HG03378 (cell line): ENCODE measurements at regions not wholly inside any gene's neighbourhood (a gene's known extent, or its start where the extent isn't known, plus 50 kb on each side); places are given as distances from the start of the nearest gene placed in this dataset.
"Not testable (repeated sequence)": the region's sequence is repeated elsewhere in the genome, so short reads cannot be mapped to it uniquely, and the experiment has no call there.

Experiments used
- ATAC-seq: cut with Tn5 transposase; IDR thresholded peaks from one replicate; pipeline ENCODE4 v1.9.1; 2021; ENCODE audit warnings: mild to moderate bottlenecking, moderate library complexity; ENCODE audit not compliant: unreplicated experiment

DNA sequence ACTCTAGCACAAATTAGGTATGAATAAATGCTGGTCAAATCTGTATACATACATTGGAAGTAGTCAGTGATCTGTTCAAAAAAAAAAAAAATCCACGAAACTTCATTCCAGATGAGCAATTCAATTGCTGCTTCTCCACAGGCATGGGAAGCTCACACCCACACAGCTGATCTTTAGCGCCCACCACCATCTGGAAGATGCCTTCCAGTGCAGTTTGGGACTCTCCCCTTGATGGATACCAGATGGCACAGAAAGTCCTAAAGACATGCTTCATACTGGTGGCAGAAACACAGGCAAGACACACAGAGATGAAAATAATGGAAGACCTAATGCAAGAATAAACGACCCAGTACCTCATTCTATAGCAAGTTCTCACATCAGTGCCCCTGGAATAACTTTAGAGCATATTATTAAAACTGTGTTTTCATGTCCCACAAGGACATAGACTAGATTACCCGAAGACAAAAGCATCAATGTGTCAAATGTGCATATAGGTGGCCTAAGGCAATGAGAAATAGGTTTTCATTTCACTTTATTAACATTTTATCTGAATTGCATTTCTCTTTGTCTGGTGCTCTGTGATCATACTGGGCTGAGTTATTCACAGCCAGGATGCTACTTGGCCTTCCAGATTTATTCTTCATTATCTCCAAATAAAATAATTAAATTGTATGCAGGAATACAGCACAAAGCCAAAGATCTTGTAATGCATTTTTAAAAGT, 135.4 kb upstream of the TAS2R1 start:
- ATAC-seq, result no peak

DNA sequence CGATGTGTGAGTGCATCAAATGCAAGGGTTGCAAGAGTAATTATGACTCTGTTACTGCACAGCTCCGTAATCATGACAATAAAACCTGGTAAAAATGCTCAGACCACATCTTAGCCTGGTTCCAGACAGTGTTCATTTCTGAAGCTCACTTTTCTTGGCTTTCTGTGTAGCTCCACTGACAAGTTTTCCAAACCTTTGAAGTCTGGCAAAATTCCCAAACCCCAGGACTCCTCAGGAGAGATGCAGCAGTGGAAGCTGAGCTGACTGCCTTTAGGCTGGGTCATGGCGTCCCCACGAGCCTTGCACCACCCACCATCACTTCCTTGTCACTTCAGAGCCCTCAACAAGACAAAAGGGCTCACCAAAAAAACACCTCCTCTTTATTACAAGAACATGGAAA, 131.6 kb upstream of the TAS2R1 start:
- no peak for ATAC-seq

GRCh38 chr5:9752670-9753069, 122.5 kb upstream of the TAS2R1 start:
- not testable (repeated sequence) for ATAC-seq

- ATAC-seq, result no peak
Measured at GRCh38 chr5:9743507-9743906, 113.4 kb upstream of the TAS2R1 start.

DNA sequence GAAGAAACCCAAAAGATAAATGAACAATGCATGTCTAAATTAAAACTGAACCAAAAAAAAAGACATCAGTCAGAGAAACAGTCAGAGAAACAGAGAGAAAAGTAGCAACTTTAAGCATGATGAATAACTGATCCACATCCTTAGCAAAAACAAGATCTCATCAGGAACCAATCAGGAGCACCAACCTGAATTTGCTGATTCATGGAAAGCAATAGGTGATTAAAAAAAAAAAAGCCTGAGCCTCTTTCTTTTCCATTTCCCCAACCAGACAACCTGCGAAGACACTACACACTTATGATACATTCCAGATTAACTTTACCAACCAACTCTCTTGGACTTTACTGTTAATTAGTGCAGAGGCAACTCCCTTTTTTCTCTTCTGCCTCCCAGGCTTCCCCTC, 112.7 kb upstream of the TAS2R1 start:
- ATAC-seq, result no peak

DNA sequence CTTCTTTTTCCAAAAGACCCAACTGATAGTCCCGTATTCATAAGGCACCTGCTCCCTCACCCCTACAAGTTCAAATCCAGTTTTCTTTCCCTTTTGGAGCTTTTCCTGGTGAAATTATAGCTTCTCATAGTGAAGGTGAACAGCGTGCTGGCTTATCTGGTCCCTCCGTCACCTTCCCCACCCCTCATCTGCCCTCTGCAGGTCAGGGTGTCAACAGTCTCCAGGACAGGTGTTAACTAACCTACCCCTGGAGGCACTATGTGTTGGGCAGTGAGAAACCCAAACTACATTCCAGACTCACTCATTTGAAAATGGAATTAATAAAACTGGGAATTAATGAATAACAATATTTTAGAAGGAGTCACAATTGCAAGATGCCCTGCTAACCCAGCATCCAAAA, 109.0 kb upstream of the TAS2R1 start:
- no peak for ATAC-seq

GRCh38 chr5:9737265-9737664, 107.1 kb upstream of the TAS2R1 start:
- no peak for ATAC-seq

DNA sequence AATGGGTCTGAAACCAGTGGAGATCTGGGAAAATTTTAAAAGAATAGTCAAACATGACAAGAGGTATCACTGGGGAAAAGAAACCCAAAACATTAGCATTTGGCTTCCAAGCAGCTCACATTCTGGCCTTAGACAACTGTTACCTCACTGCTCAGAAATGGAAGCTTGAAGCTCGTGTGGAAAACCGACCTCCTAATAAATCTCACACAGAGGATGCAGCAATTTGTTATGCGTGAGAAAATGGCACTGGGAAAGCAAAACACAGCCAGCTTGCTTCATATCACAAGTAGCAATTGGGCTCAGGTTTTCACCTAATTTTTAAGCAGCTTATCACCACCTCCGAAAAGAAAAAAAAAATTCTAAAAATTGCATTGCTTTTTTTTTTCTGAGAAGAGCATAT, 103.3 kb upstream of the TAS2R1 start:
- no peak for ATAC-seq

- ATAC-seq, result no peak
Measured at GRCh38 chr5:9731159-9731558, 101.0 kb upstream of the TAS2R1 start.

DNA sequence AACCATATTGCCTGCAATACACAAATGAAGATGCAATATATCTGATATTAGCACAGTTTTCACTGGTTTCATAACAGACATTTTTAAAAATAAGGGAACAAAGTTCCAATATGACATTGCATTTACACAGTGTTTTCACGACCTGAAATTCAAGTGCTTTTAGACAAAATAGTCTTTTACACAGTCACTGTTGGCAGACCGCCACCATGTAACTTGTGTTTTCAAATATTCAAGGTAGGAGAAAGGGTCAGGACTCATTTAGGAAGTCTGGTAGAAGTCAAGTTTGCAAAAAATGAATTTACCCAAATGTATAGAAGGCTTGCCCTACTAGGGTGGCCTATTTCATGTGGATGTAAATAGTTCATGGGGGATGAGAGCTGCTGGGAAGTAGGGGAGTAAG, 98.1 kb upstream of the TAS2R1 start:
- ATAC-seq, result no peak

DNA sequence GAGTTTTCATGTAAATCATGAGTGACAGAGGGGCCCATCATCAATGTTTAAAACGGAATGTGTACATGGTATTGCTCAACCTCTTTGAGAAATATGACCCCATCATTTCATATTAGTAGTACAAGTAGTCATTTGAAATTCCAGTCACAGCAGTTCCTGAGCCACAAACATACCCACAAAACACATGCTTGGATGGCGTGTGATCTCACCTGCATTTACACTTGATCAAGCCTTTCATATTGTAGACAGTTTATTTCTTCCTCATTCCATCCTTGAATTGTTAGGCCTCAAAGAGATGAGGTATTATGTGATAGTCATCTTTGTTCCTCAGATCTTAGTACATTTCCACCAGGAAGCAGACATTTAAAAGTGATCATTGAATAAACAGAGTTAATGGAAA, 96.8 kb upstream of the TAS2R1 start:
- no peak for ATAC-seq

GRCh38 chr5:9725265-9725664, 95.1 kb upstream of the TAS2R1 start:
- not testable (repeated sequence) for ATAC-seq

DNA sequence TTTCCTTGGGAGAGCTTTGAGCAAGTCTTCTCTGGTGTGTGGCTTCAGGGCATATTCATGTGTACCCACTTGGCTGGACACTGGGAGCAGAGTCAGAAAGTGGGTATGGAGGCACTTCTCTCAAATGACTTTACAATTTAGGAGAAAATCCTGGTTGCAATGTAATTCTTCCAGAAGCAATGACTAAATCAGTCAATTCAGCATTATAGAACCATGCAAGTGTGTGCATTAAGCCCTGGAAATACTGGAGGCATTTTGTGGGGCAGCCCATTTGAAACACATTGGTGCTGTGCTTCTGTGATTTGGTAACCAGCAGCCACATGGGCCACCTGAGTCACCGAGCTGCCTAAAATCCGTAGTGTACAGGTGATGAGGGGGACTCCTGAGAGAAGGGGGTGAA, 94.6 kb upstream of the TAS2R1 start:
- no peak for ATAC-seq

DNA sequence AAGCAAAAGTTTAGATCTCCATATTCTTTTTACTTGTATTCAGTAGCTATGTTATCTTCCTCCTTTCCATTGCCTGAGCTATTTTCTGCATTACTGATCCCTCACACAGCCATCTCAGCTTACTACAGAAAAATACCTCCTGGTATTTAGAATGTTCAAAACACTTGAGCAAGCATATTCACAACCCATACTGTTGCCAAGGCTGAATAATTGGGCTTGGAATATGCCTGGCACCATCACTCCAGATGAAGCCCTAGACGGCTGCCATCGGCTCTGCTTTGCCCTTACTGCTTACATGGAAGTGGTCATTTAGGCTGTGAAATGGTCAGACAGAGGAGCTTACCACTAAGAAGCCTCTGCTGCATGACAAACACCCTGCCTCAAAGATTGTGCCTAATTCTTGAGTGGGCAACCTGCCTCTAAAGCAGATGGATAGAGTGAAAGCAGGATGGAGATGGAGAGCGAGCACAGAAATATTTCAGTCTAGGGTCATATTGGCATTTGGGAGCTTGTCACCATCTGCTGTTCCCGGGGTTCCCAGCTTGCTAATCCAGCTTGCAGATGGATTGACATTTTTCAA, 92.5 kb upstream of the TAS2R1 start:
- no peak for ATAC-seq

DNA sequence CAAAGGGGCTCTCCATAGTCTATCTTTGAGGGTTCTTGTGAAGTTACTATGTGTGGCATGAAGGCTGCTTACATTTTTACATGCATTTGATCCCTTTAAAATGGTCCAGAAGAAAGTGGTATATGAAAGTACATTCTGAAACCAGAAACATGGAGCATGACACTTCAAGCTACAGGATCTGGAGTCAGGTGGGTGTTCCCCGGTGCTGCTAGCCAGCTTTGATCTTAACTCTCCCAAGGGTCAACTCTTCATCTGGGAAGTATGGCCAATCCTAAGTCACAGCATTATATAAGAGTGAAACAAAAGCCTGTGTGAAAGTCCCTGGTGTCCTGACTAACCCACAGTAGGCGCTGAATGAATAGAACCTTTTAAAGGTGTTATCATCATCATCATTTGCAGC, 91.0 kb upstream of the TAS2R1 start:
- ATAC-seq, result no peak

GRCh38 chr5:9720361-9720760, 90.2 kb upstream of the TAS2R1 start:
- ATAC-seq, result no peak

- no peak for ATAC-seq
Measured at GRCh38 chr5:9716838-9717281, 86.7 kb upstream of the TAS2R1 start.

DNA sequence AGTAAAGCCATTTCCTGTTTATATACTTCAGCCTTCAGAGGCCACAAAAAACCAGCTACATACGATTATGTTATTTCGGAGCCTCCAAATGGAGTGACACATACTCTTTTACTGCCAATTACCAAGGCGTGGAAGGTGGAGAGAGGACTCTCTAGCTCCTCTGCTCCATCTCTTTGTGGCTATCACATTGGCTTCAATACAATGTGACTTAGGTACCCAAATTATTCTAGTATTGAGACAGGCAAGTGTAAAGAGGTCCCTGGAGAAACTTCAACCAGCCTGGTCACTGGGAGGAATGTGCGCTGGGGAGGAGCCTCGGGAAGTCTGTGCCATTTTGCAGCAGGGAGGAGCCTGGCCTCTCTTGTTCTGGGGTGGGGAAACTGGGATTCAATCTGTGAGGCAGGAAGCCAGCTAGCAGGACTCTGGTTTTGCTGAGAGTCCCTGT, 85.8 kb upstream of the TAS2R1 start:
- no peak for ATAC-seq

- ATAC-seq, result no peak
Measured at GRCh38 chr5:9713959-9714586, 83.9 kb upstream of the TAS2R1 start.

DNA sequence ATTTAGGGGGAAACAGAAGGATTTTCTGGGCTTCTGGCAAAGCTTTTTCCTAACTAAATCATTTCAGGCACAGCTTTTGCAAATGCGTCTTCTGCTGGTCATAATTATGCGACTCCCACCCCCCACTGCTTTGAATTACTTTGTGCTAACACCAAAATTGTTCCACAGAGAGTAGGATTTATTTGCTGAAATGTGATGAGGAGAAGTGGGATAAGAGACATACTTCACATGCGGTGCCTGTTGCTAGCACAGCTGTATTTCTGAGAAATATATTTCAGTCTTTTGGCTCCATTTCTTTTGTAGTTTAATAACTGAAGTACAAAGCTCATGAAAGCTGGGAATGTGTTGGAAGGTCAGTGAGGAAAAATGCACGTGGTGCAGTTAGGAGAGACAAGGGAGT, 83.2 kb upstream of the TAS2R1 start:
- no peak for ATAC-seq

- ATAC-seq, result no peak
Measured at GRCh38 chr5:9712911-9713310, 82.8 kb upstream of the TAS2R1 start.

- no peak for ATAC-seq
Measured at GRCh38 chr5:9712506-9712905, 82.4 kb upstream of the TAS2R1 start.
